ENCODE measurements at regions not wholly inside any gene's neighbourhood (a gene's known extent, or its start where the extent isn't known, plus 50 kb on each side); places are given as distances from the start of the nearest gene placed in this dataset.

GRCh38 chr5:30594331-30594730 is 599.2 kb upstream of the CDH6 start:
- peaks cover 9% of the 10 kb centered on the region for H3K9me3 Mint-ChIP-seq
- Histone ChIP-seq H3K4me3 (no peak overlapping the region), H3K4me1 (ENCODE audit: insufficient read depth) (peaks cover 28% of the 10 kb centered on the region), H3K27ac (ENCODE audit: low read depth) (no peak overlapping the region), H3K36me3 (ENCODE audit: insufficient read depth) (peaks cover 3% of the 10 kb centered on the region; the same call in 1 of the 2 replicates), H4K20me1 (replicated peaks; ENCODE audit: insufficient read depth) (no peaks in the 10 kb centered on the region), H3K9me2 (ENCODE audit: insufficient read depth) (0 out of 2 replicates have a peak, but pooled peaks cover 4% of the 10 kb centered on the region), H3F3A (replicated peaks; ENCODE audit: low read depth) (no peaks in the 10 kb centered on the region), H3K4me2 (peak overlapping the region; percentile 15; the same call in 1 of the 2 replicates), H3K27me3 (ENCODE audit: insufficient read depth) (no peaks in the 10 kb centered on the region), H3K79me2 (replicated peaks; ENCODE audit: insufficient read depth) (no peaks in the 10 kb centered on the region), H2AFZ (no peak overlapping the region)
- no peak for ATAC-seq
- no peaks in the 10 kb centered on the region for H3K27me3 Mint-ChIP-seq (ENCODE audit: insufficient read depth, low read depth, poor library complexity)
- DNase-seq (ENCODE audit: low spot score) = no peak
- no peak for TF ChIP-seq ZNF331 (CRISPR knock-in tag; IDR thresholded peaks at IDR 0.05; ENCODE audit: low read depth)
- no peak for TF ChIP-seq NANOG (IDR thresholded peaks at IDR 0.05; ENCODE audit: borderline replicate concordance)
- TF ChIP-seq CREB1 (CRISPR knock-in tag; IDR thresholded peaks at IDR 0.05; ENCODE audit: low read depth) = no peak
- TF ChIP-seq STAT1 (IDR thresholded peaks at IDR 0.05; ENCODE audit: unreplicated experiment) = no peak
- no peak for TF ChIP-seq ETS1 (IDR thresholded peaks at IDR 0.05)
- no peak for TF ChIP-seq EZH2 (IDR thresholded peaks at IDR 0.05; ENCODE audit: low read depth, unreplicated experiment)
- no peak for TF ChIP-seq REST (IDR thresholded peaks at IDR 0.05; ENCODE audit: unreplicated experiment)
- no peak for TF ChIP-seq EZH2phosphoT487 (IDR thresholded peaks at IDR 0.05; ENCODE audit: unreplicated experiment)
- TF ChIP-seq POLR2AphosphoS5 (IDR thresholded peaks at IDR 0.05; ENCODE audit: low read depth) = no peak
- TF ChIP-seq JUNB (IDR thresholded peaks at IDR 0.05; ENCODE audit: unreplicated experiment) = no peak
- no peak for TF ChIP-seq ZNF462 (CRISPR knock-in tag; IDR thresholded peaks at IDR 0.05)
- no peak for TF ChIP-seq ZNF114 (CRISPR knock-in tag; IDR thresholded peaks at IDR 0.05)
- no peak for TF ChIP-seq CTCF (conservative IDR thresholded peaks at IDR 0.05; ENCODE audit: low read depth in 2 of 2)
- H3K36me3 Mint-ChIP-seq (ENCODE audit: low read depth) = peaks cover 7% of the 10 kb centered on the region
- peaks cover 41% of the 10 kb centered on the region for H3K4me1 Mint-ChIP-seq
- H3K27ac Mint-ChIP-seq = no peak overlapping the region
- H3K4me3 Mint-ChIP-seq = no peak overlapping the region

Data from GM23338 (cell line).